ENCODE measurements at regions not wholly inside any gene's neighbourhood (a gene's known extent, or its start where the extent isn't known, plus 50 kb on each side); places are given as distances from the start of the nearest gene placed in this dataset.

DNA sequence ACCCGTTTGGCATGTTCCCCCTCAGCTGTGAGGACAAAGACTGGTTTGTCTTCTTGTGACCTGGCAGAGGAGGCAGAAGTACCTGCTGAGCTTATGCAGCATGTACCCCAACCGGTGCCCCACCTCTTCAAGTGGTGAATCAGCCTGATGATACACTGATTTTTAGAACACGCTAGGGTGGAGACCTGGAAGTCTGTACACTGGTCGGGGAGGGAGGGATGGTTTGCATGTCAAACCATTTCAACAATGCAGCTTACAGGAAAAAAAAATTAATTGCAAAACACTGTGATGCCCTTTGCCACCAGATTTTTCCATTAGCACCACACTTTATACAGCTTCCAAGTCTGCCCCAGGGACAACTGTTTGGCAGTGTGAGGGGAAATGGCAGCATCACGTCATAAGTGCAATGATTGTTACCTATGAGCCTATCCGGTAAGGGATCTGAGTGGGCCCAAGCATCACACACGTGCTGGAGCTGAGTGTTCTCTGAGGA lies 155.1 kb upstream of the DMRT1 start (continued):
- TF ChIP-seq, protein P1, sequence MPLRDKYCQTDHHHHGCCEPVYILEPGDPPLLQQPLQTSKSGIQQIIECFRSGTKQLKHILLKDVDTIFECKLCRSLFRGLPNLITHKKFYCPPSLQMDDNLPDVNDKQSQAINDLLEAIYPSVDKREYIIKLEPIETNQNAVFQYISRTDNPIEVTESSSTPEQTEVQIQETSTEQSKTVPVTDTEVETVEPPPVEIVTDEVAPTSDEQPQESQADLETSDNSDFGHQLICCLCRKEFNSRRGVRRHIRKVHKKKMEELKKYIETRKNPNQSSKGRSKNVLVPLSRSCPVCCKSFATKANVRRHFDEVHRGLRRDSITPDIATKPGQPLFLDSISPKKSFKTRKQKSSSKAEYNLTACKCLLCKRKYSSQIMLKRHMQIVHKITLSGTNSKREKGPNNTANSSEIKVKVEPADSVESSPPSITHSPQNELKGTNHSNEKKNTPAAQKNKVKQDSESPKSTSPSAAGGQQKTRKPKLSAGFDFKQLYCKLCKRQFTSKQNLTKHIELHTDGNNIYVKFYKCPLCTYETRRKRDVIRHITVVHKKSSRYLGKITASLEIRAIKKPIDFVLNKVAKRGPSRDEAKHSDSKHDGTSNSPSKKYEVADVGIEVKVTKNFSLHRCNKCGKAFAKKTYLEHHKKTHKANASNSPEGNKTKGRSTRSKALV (CRISPR knock-in tag; IDR thresholded peaks at IDR 0.05): no peak
- TF ChIP-seq ZFX (CRISPR knock-in tag; IDR thresholded peaks at IDR 0.05; ENCODE audit: low read depth): peak; percentile 29; the same call in 1 of the 2 replicates
- TF ChIP-seq FOSL2 (CRISPR knock-in tag; IDR thresholded peaks at IDR 0.05): peak; percentile 32; the same call in 1 of the 2 replicates
- no peak for TF ChIP-seq BRF2 (CRISPR knock-in tag; IDR thresholded peaks at IDR 0.05)
- 0 out of 2 replicates have a peak, but pooled peaks have one; percentile 16 for TF ChIP-seq MED1 (CRISPR knock-in tag; IDR thresholded peaks at IDR 0.05)
- TF ChIP-seq, protein P2, sequence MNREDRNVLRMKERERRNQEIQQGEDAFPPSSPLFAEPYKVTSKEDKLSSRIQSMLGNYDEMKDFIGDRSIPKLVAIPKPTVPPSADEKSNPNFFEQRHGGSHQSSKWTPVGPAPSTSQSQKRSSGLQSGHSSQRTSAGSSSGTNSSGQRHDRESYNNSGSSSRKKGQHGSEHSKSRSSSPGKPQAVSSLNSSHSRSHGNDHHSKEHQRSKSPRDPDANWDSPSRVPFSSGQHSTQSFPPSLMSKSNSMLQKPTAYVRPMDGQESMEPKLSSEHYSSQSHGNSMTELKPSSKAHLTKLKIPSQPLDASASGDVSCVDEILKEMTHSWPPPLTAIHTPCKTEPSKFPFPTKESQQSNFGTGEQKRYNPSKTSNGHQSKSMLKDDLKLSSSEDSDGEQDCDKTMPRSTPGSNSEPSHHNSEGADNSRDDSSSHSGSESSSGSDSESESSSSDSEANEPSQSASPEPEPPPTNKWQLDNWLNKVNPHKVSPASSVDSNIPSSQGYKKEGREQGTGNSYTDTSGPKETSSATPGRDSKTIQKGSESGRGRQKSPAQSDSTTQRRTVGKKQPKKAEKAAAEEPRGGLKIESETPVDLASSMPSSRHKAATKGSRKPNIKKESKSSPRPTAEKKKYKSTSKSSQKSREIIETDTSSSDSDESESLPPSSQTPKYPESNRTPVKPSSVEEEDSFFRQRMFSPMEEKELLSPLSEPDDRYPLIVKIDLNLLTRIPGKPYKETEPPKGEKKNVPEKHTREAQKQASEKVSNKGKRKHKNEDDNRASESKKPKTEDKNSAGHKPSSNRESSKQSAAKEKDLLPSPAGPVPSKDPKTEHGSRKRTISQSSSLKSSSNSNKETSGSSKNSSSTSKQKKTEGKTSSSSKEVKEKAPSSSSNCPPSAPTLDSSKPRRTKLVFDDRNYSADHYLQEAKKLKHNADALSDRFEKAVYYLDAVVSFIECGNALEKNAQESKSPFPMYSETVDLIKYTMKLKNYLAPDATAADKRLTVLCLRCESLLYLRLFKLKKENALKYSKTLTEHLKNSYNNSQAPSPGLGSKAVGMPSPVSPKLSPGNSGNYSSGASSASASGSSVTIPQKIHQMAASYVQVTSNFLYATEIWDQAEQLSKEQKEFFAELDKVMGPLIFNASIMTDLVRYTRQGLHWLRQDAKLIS (CRISPR knock-in tag; IDR thresholded peaks at IDR 0.05): peak; percentile 9; the same call in 1 of the 2 replicates
- TF ChIP-seq TEAD3 (CRISPR knock-in tag; optimal IDR thresholded peaks at IDR 0.05; ENCODE audit: borderline replicate concordance): peak; percentile 21
- no peak for TF ChIP-seq DMTF1 (CRISPR knock-in tag; IDR thresholded peaks at IDR 0.05)
- no peak for TF ChIP-seq CBFB (CRISPR knock-in tag; IDR thresholded peaks at IDR 0.05)
- no peak for TF ChIP-seq HNRNPLL (IDR thresholded peaks at IDR 0.05; ENCODE audit: low read depth, low read length, poor library complexity, severe bottlenecking)
- TF ChIP-seq ZSCAN31 (CRISPR knock-in tag; IDR thresholded peaks at IDR 0.05; ENCODE audit: low read depth): 0 out of 2 replicates have a peak, but pooled peaks have one; percentile 43
- TF ChIP-seq SIN3B (IDR thresholded peaks at IDR 0.05; ENCODE audit: low read length): no peak
- peak in 1 of 2 experiments; percentile 26; a peak in 2 of 4 replicates for TF ChIP-seq POLR2A (IDR thresholded peaks at IDR 0.05; ENCODE audit: insufficient read depth in 1 of 2, low read depth in 2 of 2, low read length in 2 of 2)
- TF ChIP-seq ZFP36L1 (CRISPR knock-in tag; IDR thresholded peaks at IDR 0.05): 0 out of 2 replicates have a peak, but pooled peaks have one; percentile 41
- TF ChIP-seq ZNF138 (CRISPR knock-in tag; IDR thresholded peaks at IDR 0.05; ENCODE audit: low read depth): no peak

All from HepG2 (cell line).